Stomach (tissue), 4 donors: ENCODE measurements at regions not wholly inside any gene's neighbourhood (a gene's known extent, or its start where the extent isn't known, plus 50 kb on each side); places are given as distances from the start of the nearest gene placed in this dataset.

ENCODE experiments used
- POLR2A ChIP-seq, 4 donors: fragments of 450-650 bp; IDR thresholded peaks; one replicate each; pipeline ENCODE4 v1.6.1; 2016; ENCODE audit warnings: antibody characterized with exemption in 4 of 4, control low read depth in 2 of 4, mild to moderate bottlenecking in 1 of 4, moderate library complexity in 1 of 4
- TF ChIP-seq, protein P1 (sequence below), 7 experiments: fragments of 450-650 bp in 4 of 7; fragments of 200-600 bp in 3 of 7; sonication (generic) in 3 of 7; IDR thresholded peaks; one replicate each; pipeline ENCODE4 v1.5.1; 2016 to 2019; ENCODE audit warnings: antibody characterized with exemption in 7 of 7, control low read depth in 2 of 7, mild to moderate bottlenecking in 1 of 7

GRCh38 chr2:117755768-117756167, 58.7 kb upstream of the DDX18 start:
- TF ChIP-seq, protein P1, sequence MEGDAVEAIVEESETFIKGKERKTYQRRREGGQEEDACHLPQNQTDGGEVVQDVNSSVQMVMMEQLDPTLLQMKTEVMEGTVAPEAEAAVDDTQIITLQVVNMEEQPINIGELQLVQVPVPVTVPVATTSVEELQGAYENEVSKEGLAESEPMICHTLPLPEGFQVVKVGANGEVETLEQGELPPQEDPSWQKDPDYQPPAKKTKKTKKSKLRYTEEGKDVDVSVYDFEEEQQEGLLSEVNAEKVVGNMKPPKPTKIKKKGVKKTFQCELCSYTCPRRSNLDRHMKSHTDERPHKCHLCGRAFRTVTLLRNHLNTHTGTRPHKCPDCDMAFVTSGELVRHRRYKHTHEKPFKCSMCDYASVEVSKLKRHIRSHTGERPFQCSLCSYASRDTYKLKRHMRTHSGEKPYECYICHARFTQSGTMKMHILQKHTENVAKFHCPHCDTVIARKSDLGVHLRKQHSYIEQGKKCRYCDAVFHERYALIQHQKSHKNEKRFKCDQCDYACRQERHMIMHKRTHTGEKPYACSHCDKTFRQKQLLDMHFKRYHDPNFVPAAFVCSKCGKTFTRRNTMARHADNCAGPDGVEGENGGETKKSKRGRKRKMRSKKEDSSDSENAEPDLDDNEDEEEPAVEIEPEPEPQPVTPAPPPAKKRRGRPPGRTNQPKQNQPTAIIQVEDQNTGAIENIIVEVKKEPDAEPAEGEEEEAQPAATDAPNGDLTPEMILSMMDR (IDR thresholded peaks at IDR 0.05), result no peak
- no peak for TF ChIP-seq POLR2A (IDR thresholded peaks at IDR 0.05)
